Ammon's horn (tissue), 1 donor: ENCODE measurements at regions not wholly inside any gene's neighbourhood (a gene's known extent, or its start where the extent isn't known, plus 50 kb on each side); places are given as distances from the start of the nearest gene placed in this dataset.

Source experiments
- DNase-seq: peaks from one replicate; pipeline ENCODE4 v3.0.0-alpha.2; 2016; ENCODE audit warnings: low spot score

GRCh38 chr12:19572920-19573558, 133.7 kb downstream of the AEBP2 start:
- DNase-seq, result no peak

DNA sequence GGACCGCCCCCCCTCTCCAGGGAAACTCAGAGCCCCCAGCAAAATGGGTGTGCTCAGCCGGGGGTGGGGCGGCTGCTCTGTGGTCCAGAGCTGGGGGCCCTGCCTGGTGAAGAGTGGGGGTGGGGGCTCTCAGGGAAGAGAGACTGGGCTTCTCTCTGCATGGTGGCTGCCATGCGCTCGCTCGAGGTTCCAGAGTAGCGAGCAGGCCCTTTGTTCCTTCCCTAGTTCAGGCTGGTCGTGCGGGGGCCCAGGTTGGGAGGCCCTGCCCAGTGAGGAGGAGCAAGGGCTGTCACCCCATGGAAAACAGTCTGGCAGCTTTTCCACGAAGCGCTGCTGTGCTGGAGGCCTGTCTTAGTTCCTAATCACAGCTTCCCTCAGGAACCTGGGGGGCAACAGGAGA, 134.6 kb downstream of the AEBP2 start:
- no peak for DNase-seq

DNA sequence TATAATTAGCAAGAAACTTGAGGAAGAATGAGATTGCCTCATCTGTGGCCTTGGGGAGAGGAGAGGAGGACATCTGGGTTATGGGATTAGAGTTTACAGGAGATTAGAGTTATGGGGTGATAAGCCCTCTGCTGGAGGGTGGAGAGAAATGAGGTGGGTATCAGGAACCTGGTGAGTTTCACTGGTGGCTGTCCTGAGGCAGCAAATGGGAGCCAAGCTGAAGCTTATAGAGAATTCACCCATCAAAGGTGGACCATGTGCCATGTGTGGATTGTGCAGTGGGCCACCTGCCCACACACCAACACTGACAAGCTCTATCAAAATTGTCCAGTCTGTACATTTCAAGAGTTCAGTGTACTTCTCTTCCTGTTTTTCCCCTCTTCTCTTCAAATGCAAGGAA, 135.3 kb downstream of the AEBP2 start:
- DNase-seq, result no peak

- DNase-seq, result no peak
Measured at GRCh38 chr12:19575337-19576243, 136.3 kb downstream of the AEBP2 start.

GRCh38 chr12:19576506-19577280, 137.4 kb downstream of the AEBP2 start:
- DNase-seq, result no peak

DNA sequence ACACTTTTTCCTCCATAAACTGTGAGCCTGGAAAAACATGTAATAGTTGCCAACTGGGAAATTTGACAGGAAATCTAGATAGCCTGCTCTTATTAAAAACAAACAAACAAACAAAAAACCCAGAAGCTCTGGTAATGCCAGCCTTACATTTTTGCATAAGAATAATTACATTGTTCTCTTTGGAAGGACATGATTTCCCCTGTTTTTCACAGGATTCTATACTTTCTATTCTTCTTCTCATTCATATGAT, 137.9 kb downstream of the AEBP2 start:
- DNase-seq, result no peak

- no peak for DNase-seq
Measured at GRCh38 chr12:19584732-19585131, 145.4 kb downstream of the AEBP2 start.

- DNase-seq, result no peak
Measured at GRCh38 chr12:19588951-19589350, 149.7 kb downstream of the AEBP2 start.

DNA sequence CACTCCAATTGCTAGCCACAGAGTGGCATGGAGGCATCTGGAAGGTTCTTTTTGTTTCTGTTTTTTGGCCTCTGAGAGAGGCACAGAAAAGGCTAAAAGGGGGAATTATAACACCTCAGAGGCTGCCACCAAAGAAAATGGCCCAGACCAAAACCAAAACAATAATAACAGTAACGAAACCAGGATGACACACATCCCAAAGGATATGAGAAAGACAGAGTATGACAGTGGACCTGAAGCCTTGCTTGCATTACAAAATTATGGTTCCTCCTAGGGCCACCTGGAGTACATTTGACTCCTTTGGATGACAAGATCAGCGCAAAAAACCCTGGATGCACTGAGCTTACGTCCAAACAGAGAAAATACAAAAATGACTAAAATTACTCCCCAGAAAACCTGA, 152.7 kb downstream of the AEBP2 start:
- no peak for DNase-seq

DNA sequence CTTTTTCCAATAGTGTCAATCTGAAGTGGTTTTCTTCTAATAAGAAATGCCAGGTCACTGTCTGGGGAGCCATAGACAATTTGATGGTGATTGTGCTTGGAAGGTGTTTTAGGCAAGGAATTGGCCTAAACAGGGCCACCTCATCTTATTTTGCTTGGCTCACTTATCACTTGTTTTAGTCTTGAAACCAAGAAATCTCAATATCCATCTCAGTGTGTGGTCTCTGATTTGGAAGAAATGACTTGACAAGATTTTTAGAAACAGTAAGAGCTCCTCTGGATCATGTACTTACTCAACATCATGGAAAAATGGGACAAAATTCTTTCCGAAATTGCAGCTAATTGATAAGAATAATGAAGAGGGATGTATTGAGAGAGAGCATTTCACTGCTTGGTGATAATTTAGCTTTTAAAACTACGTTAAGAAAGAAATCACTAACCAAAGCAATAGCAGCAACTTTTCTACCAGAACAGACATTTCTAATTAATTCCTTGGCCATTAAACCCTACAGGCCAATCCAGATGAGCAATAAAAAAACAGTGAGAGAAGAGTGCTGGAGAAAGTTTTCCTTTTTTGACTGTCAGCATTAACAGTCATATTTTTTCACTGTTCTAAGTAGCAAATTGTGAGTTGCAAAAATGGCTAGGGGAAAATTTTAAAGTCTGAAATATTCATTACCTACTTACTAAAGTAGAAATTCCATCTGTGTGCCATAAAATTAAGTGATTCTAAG, 157.3 kb downstream of the AEBP2 start:
- DNase-seq, result no peak

GRCh38 chr12:19597167-19598026, 158.1 kb downstream of the AEBP2 start:
- no peak for DNase-seq

GRCh38 chr12:19605720-19606119, 166.4 kb downstream of the AEBP2 start:
- no peak for DNase-seq

- no peak for DNase-seq
Measured at GRCh38 chr12:19608039-19608438, 168.7 kb downstream of the AEBP2 start.

- no peak for DNase-seq
Measured at GRCh38 chr12:19613051-19613535, 173.8 kb downstream of the AEBP2 start.

- DNase-seq, result no peak
Measured at GRCh38 chr12:19614601-19615383, 175.5 kb downstream of the AEBP2 start.

DNA sequence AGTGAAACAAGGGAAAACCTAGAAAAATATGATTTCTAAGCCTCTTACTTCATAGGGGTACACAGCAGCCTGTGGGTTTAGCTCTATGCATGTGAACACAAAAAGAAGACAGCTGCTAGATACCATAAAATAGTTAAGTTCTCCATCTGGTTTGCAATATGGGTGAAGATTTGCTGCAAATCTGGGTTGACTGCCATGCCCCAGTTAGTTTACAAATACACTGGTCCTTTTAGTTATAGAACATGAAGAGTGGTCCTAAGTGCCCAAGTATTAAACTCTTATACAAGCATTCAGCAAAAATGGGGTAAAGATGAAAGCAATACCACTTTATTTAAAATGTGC, 176.1 kb downstream of the AEBP2 start:
- no peak for DNase-seq

- no peak for DNase-seq
Measured at GRCh38 chr12:19616781-19617180, 177.5 kb downstream of the AEBP2 start.

DNA sequence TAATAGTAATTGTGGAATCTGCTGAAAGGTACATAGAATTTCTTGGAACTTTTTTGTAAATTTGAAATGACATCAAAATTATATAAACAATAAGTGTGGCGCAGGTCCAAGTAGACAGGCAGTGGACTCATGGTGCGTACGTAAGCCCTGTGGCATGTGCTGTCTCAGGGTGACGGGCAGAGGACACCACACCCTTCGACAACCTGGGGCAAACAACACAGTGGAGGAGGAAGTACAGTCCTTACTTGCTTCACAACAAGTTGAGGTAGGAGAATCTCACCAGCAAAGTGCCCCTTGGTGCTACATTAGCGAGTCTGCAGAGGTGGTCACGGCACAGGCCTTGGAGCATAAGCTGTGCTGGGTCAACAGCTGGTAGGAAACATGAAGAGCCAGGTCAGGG, 180.9 kb downstream of the AEBP2 start:
- DNase-seq, result no peak

DNA sequence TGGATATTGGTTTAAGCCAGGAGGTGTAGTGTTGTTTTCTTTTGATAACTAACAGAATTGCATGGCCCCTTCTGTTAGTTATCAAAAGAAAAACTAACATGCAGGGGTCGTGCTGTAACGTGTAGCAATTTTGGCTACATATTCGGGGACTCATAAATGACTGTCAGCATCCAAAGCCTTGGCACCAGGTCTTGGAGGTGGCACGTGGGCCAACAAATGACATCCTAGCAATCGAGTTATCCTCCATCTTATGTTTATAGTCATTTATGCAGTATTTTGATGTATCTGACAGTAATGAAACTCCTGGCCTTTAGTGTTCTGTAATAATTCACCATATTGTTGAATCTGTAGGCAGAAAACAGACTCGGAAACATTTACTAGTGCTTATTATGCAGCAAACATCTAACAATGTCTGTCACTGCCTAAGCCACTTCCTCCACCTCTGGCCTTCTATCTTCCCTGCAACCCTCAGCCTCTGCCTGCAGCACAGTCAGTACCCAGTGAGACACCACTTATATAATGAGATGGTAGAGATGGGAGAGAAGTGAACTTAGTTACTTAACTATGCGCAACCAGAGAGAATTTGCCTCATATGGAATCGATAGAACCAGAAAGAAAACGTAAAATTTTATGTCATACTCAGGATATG, 184.6 kb downstream of the AEBP2 start:
- DNase-seq, result no peak

DNA sequence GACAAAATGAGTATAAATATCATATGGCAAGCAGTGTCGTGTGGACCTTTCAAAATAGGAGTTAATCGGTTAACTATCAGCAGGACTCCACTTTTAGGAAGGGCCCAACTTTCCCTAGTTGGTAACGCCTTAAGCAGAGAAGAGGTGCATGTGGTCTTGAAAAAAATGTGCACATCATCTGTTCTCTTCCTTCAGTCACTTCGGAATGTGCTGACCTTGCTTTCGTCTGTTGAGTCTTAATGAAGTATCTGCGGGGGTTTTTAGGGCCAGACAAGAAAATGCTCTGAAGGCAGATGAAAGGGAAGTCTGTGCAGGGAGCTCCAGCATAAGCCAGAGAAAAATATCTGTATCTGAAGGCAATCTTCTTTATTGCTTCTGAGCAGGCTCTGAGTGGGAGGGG, 185.2 kb downstream of the AEBP2 start:
- no peak for DNase-seq
